Uterus (tissue), 2 donors: ENCODE measurements at regions not wholly inside any gene's neighbourhood (a gene's known extent, or its start where the extent isn't known, plus 50 kb on each side); places are given as distances from the start of the nearest gene placed in this dataset.

ENCODE experiments used
- CTCF ChIP-seq, 4 experiments: fragments of 200-600 bp in 2 of 4; fragments of 450-650 bp in 2 of 4; sonication (generic) in 2 of 4; IDR thresholded peaks; one replicate each; pipeline ENCODE4 v1.5.1; 2016 to 2019; ENCODE audit warnings: antibody characterized with exemption in 4 of 4, mild to moderate bottlenecking in 2 of 4, moderate library complexity in 1 of 4
- POLR2A ChIP-seq, 2 donors: fragments of 450-650 bp; IDR thresholded peaks; one replicate each; pipeline ENCODE4 v1.6.1; 2016; ENCODE audit warnings: antibody characterized with exemption in 2 of 2, mild to moderate bottlenecking in 1 of 2, moderate library complexity in 1 of 2

- TF ChIP-seq CTCF (IDR thresholded peaks at IDR 0.05) (no peak), POLR2A (IDR thresholded peaks at IDR 0.05) (no peak)
These were observed 173.2 kb upstream of the COPS8 start for GRCh38 chr2:236912326-236913120.
